Naive thymus-derived CD8-positive, alpha-beta T cell (primary cell): ENCODE measurements at regions not wholly inside any gene's neighbourhood (a gene's known extent, or its start where the extent isn't known, plus 50 kb on each side); places are given as distances from the start of the nearest gene placed in this dataset.

Source experiments
- ATAC-seq, 2 donors: fragments of 150-1000 bp; cut with Tn5 transposase in 1 of 2; sonication (Bioruptor Pico), chemical (Tn5 transposase) in 1 of 2; 1 replicate in 1 of 2; 2 replicates in 1 of 2; pipeline ENCODE4 v1.10.0; 2021; ENCODE audit warnings: mild to moderate bottlenecking in 2 of 2, moderate library complexity in 2 of 2
- POLR2A ChIA-PET: fragments of 350-600 bp; sonication (Branson Sonifier 250); formaldehyde crosslinking; loops from one replicate; lab custom pipeline; 2021; ENCODE audit warnings: antibody characterized with exemption; lab: Charles Lee
- DNase-seq, 10 donors: peaks; one replicate each; pipeline versions ENCODE4 v3.0.0 to v3.0.0-alpha.2; 2020 to 2022
- H3K27ac Mint-ChIP-seq, 10 donors: one replicate each; pipeline ENCODE4 v1.8.0; 2020 to 2022; ENCODE audit warnings: mild to moderate bottlenecking in 10 of 10, mixed read lengths in 10 of 10, moderate library complexity in 4 of 10, inconsistent platforms in 1 of 10
- H3K27me3 Mint-ChIP-seq, 5 donors: one replicate each; pipeline ENCODE4 v1.8.0; 2021 to 2022; ENCODE audit warnings: mixed read lengths in 5 of 5
- H3K36me3 Mint-ChIP-seq, 3 donors: one replicate each; pipeline ENCODE4 v1.8.0; 2020 to 2022; ENCODE audit warnings: mixed read lengths in 3 of 3, mild to moderate bottlenecking in 2 of 3, inconsistent platforms in 1 of 3
- H3K4me1 Mint-ChIP-seq, 4 donors: one replicate each; pipeline ENCODE4 v1.8.0; 2021 to 2022; ENCODE audit warnings: mixed read lengths in 4 of 4
- H3K4me3 Mint-ChIP-seq, 10 donors: one replicate each; pipeline ENCODE4 v1.8.0; 2020 to 2022; ENCODE audit warnings: mild to moderate bottlenecking in 10 of 10, mixed read lengths in 10 of 10, moderate library complexity in 6 of 10, inconsistent platforms in 1 of 10
- H3K9me3 Mint-ChIP-seq, 9 donors: one replicate each; pipeline ENCODE4 v1.8.0; 2020 to 2022; ENCODE audit warnings: mixed read lengths in 9 of 9, mild to moderate bottlenecking in 3 of 9, inconsistent platforms in 1 of 9, moderate library complexity in 1 of 9

DNA sequence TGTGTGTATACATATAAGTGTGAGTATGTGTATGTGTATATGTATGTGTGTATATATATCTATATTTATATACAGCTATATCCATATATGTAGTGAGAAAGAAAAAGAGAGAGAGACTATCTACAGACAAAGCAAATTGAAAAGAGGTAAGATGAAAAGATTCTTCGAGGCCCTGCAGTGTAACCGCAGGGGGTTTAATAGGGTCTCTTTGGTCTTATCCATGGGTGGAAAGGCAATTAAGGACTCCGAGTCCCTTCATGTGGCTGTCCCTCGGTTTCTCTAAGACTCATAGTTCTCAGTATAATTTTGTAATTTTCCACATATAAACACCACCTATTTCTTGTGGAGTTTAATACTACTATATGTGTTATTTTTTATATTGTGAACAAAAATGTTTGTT lies 50.6 kb upstream of the JAZF1 start:
- H3K36me3 Mint-ChIP-seq = peaks cover 0 to 2% (median 0%) of the 10 kb centered on the region in 3 donors
- H3K27me3 Mint-ChIP-seq = peaks cover 0 to 10% (median 3%) of the 10 kb centered on the region in 5 donors
- no peak overlapping the region for H3K27ac Mint-ChIP-seq
- DNase-seq (no peak), ATAC-seq (no peak)
- POLR2A ChIA-PET = no interaction called here
- H3K9me3 Mint-ChIP-seq = no peaks in the 10 kb centered on the region
- no peaks in the 10 kb centered on the region for H3K4me1 Mint-ChIP-seq
- H3K4me3 Mint-ChIP-seq = no peak overlapping the region

DNA sequence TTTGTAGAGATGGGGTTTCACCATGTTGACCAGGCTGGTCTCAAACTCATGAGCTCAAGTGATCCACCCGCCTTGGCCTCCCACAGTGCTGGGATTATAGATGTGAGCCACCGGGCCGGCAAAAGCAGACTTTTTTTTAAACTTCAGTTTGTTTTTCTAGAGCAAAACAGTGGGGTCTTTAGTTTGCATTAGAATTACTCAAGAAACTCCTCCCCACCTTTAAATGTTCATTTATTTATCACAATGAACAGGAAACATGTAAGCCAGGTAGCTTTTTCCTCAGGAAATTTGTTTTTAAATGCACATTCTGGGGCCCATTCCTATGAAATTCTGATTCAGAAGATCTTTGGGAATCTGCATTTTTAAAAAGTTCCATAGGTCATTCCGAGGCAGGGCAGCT lies 56.0 kb upstream of the JAZF1 start:
- H3K4me1 Mint-ChIP-seq = peaks cover 0 to 8% (median 4%) of the 10 kb centered on the region in 4 donors
- POLR2A ChIA-PET = no interaction called here

DNA sequence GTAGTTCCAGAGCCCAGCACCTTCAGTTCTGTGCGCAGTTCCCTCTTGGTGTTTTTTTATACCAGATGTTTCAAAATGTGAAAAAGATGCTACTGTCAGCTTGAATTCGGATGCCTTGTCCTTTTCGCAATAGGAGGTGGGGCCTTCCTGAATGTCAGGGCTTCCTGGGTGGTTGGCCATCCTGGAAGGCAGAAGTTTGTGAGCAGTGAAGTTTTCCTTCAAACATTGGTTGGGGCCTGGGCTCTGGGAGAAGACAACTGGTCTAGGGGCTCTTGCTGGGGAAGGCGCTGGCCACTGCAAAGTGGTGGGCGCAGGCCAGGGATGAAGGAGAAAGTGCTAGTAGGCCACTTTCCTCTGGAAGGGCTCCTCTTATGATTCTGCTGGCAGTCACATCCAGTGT lies 56.8 kb upstream of the JAZF1 start:
- no peaks in the 10 kb centered on the region for H3K9me3 Mint-ChIP-seq
- no peak overlapping the region for H3K4me3 Mint-ChIP-seq
- peaks cover 0 to 8% (median 4%) of the 10 kb centered on the region in 4 donors for H3K4me1 Mint-ChIP-seq
- ATAC-seq = no peak
- POLR2A ChIA-PET = no interaction called here
- no peak overlapping the region for H3K27ac Mint-ChIP-seq
- H3K36me3 Mint-ChIP-seq = no peaks in the 10 kb centered on the region
- no peak for DNase-seq
- peaks cover 0 to 10% (median 3%) of the 10 kb centered on the region in 5 donors for H3K27me3 Mint-ChIP-seq

More for the DNA sequence above, 56.0 kb upstream of the JAZF1 start:
- DNase-seq (no peak), ATAC-seq (no peak)
- Mint-ChIP-seq H3K36me3 (no peaks in the 10 kb centered on the region), H3K27me3 (peaks cover 0 to 10% (median 3%) of the 10 kb centered on the region in 5 donors), H3K9me3 (no peaks in the 10 kb centered on the region), H3K4me3 (no peak overlapping the region), H3K27ac (no peak overlapping the region)

DNA sequence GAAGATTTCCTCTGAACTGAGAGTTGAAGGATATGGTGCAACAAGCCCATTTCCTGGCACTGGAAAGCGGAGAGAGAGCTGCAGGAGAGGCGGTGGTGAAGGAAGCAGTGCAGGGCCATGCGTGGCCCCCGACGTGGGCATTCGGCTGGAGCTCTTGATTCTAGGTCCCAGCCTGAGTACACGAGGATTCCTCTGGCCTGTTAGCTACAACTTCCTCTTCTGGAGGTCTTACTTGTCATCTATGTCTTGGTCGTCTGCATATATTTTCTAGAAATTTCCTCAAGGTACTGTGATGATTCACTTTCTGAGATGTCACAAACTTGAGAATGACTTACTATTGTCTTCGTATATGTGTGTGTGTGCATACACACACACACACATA lies 59.2 kb upstream of the JAZF1 start:
- POLR2A ChIA-PET = no interaction called here
- Mint-ChIP-seq H3K27me3 (peaks cover 0 to 4% (median 2%) of the 10 kb centered on the region in 5 donors), H3K4me3 (no peak overlapping the region), H3K27ac (no peak overlapping the region), H3K4me1 (peaks cover 0 to 8% (median 4%) of the 10 kb centered on the region in 4 donors), H3K9me3 (no peaks in the 10 kb centered on the region), H3K36me3 (no peaks in the 10 kb centered on the region)
- DNase-seq (no peak), ATAC-seq (no peak)

DNA sequence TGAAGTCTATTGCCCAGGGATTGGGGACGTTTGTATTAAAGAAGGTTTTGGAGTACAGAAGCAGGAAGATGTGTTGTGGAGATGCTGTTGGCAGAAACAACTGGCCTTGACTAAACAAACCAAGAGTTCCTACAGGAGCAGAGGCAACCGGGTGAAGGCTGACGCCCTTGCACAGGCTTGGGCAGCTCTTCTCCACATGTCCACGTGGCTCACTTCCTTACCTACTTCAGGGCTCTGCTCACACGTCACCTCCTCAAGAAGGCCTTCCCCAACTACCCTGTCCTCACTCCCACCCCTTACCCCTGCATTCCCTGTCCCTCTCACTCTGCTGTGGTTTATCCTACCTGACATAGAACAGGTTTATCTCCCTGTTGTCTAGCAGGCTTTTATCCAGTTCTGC lies 59.9 kb upstream of the JAZF1 start:
- DNase-seq (no peak), ATAC-seq (no peak)
- POLR2A ChIA-PET = no interaction called here
- no peak overlapping the region for H3K27ac Mint-ChIP-seq
- no peaks in the 10 kb centered on the region for H3K36me3 Mint-ChIP-seq
- peaks cover 0 to 8% (median 4%) of the 10 kb centered on the region in 4 donors for H3K4me1 Mint-ChIP-seq
- no peak overlapping the region for H3K4me3 Mint-ChIP-seq
- peaks cover 0 to 4% (median 0%) of the 10 kb centered on the region in 5 donors for H3K27me3 Mint-ChIP-seq
- H3K9me3 Mint-ChIP-seq = no peaks in the 10 kb centered on the region

DNA sequence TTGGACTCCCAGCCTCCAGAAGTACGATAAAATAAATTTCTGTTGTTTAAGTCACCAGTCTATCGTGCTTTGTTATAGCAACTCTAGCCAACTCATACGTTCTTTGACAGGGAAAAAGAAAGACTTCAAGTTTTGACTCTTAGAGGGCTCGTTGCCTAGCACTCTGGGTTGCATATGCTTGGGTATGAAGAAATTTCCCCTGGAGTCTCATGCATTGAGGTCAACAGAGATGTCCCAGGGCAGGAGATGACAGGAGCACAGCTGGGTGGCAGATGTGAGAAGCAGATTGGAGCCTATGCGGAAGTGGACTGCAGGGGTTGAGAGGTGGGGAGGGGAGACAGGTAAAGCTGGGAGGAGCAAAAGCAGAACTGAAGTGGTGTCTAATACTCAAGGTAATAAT lies 63.3 kb upstream of the JAZF1 start:
- Mint-ChIP-seq H3K36me3 (peaks cover 0 to 3% (median 1%) of the 10 kb centered on the region in 3 donors), H3K4me3 (no peak overlapping the region), H3K27ac (no peak overlapping the region), H3K9me3 (peaks cover 0 to 4% (median 0%) of the 10 kb centered on the region in 9 donors), H3K27me3 (peaks cover 0 to 4% (median 0%) of the 10 kb centered on the region in 5 donors), H3K4me1 (peaks cover 0 to 8% (median 4%) of the 10 kb centered on the region in 4 donors)
- POLR2A ChIA-PET = no interaction called here
- ATAC-seq = no peak
- no peak for DNase-seq

DNA sequence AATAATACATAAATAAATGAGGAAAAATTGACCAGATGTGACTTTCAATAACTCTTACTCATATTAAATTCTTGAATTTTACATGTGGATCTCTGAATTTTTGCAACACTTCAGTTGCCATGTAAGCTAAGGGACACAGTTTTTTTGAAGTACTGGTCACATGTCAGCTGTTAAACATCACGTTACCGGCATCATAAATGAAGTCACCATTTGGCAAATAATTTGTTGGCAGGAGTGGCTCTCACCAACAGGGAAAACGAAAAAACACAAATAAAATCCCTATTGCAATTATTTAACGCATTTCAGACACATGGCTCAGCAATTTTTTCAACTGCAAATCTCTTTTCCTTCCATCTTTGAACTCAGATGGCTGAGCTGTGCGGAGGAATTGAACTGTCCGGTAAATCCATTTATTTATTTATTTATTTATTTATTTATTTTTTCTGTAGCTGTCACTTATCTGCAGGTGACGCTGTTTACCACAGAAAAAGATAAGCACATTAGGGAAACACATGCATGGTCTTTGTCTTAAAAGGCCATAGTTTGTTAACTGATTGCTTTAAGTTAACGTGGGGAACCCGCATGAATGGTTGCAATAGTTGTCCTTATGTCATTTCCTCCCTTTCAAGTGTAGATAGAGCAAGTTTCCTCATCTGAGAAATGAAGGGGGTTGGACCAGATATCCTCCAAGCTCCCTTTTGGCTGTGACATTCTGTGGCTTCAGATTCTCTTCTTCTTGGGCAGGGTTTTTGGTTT lies 64.7 kb upstream of the JAZF1 start:
- H3K4me1 Mint-ChIP-seq = no peaks in the 10 kb centered on the region
- ATAC-seq (no peak), DNase-seq (no peak)
- peaks cover 0 to 9% (median 3%) of the 10 kb centered on the region in 9 donors for H3K9me3 Mint-ChIP-seq
- H3K4me3 Mint-ChIP-seq = no peak overlapping the region
- POLR2A ChIA-PET = no interaction called here
- peaks cover 0 to 2% (median 0%) of the 10 kb centered on the region in 5 donors for H3K27me3 Mint-ChIP-seq
- no peak overlapping the region for H3K27ac Mint-ChIP-seq
- H3K36me3 Mint-ChIP-seq = peaks cover 0 to 7% (median 4%) of the 10 kb centered on the region in 3 donors

DNA sequence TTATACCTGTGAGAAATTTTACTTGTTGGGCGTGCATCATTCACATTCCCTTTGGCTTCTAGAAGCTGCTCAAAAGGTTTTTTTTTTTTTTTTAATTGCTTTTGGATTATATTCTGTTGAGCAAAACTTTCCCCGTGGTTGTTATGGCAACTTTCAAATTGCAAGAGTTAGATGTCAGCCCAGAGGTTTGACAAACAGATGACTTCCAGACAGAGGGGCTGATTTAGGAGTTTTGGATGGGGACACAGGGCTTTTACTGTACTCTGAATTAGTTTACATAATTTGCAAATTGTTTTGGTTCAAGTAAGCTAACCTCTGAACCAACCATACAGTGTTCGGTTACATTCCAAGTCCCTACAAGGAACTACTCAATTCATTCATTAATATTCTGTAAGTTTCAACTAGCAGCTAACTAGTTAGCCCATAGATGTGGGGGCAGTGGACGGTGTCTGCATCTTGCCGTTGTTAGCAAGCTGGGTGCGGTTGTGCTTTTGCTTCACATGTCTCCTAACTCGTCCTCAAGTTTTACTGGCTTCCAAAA lies 66.4 kb upstream of the JAZF1 start:
- ATAC-seq (no peak), DNase-seq (no peak)
- Mint-ChIP-seq H3K4me1 (no peaks in the 10 kb centered on the region), H3K27ac (no peak overlapping the region), H3K4me3 (no peak overlapping the region), H3K36me3 (peaks cover 0 to 7% (median 4%) of the 10 kb centered on the region in 3 donors), H3K9me3 (peaks cover 0 to 9% (median 3%) of the 10 kb centered on the region in 9 donors), H3K27me3 (peaks cover 0 to 4% (median 0%) of the 10 kb centered on the region in 5 donors)
- POLR2A ChIA-PET = no interaction called here

DNA sequence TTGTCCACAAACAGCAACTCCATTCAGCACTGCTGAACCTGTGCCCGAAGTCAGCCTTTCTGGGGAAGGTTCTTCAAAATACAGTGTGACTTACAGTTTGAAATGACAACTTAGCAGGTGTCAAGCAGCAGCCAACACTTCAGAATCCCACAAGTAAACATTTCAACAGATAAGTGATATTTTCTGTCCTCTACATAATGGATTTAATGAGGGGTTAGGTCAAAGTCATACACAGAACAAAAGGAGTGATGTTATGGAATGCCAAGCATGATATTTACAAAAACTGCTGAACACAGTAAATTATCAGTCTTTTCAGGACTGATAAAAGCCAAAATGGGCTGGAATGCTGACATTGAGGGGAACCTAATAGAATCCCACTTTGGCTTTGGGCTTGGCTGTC lies 77.6 kb upstream of the JAZF1 start:
- no peak for ATAC-seq
- POLR2A ChIA-PET = no interaction called here
- peaks cover 0 to 3% (median 0%) of the 10 kb centered on the region in 3 donors for H3K36me3 Mint-ChIP-seq
- H3K4me3 Mint-ChIP-seq = no peak overlapping the region
- H3K9me3 Mint-ChIP-seq = peaks cover 0 to 8% (median 0%) of the 10 kb centered on the region in 9 donors
- DNase-seq = no peak
- peaks cover 0 to 1% (median 0%) of the 10 kb centered on the region in 4 donors for H3K4me1 Mint-ChIP-seq
- peaks cover 7 to 22% (median 14%) of the 10 kb centered on the region in 5 donors for H3K27me3 Mint-ChIP-seq
- H3K27ac Mint-ChIP-seq = no peak overlapping the region

DNA sequence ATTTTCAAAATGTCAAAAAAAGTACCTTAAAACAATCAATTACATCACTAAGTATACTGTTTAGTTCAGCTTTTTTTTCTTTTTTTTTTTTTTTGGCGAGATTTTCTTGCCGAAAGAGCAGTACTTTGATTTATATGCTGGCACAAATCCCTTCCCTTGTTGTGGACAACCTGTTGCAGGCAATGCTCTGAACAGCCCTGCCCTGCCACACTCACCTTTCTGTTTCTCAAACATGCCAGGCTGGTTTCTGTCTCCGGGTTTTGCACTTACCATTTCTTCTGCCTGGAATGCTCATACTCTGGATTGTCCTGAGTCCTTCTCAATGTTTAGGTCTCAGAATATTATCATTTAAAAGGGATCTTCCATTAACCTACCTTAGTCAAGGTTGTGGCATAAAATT lies 80.4 kb upstream of the JAZF1 start:
- peaks cover 0 to 5% (median 0%) of the 10 kb centered on the region in 9 donors for H3K9me3 Mint-ChIP-seq
- peaks cover 8 to 22% (median 14%) of the 10 kb centered on the region in 5 donors for H3K27me3 Mint-ChIP-seq
- H3K27ac Mint-ChIP-seq = no peak overlapping the region
- POLR2A ChIA-PET = interaction anchor here (0.6 kb wide), 1 partner anchor 58 kb away, joined by 3 read pairs; no protein-coding TSS in a partner anchor
- no peak for DNase-seq
- H3K4me3 Mint-ChIP-seq = no peak overlapping the region
- ATAC-seq = no peak
- H3K36me3 Mint-ChIP-seq = peaks cover 0 to 2% (median 0%) of the 10 kb centered on the region in 3 donors
- H3K4me1 Mint-ChIP-seq = peaks cover 0 to 4% (median 0%) of the 10 kb centered on the region in 4 donors

DNA sequence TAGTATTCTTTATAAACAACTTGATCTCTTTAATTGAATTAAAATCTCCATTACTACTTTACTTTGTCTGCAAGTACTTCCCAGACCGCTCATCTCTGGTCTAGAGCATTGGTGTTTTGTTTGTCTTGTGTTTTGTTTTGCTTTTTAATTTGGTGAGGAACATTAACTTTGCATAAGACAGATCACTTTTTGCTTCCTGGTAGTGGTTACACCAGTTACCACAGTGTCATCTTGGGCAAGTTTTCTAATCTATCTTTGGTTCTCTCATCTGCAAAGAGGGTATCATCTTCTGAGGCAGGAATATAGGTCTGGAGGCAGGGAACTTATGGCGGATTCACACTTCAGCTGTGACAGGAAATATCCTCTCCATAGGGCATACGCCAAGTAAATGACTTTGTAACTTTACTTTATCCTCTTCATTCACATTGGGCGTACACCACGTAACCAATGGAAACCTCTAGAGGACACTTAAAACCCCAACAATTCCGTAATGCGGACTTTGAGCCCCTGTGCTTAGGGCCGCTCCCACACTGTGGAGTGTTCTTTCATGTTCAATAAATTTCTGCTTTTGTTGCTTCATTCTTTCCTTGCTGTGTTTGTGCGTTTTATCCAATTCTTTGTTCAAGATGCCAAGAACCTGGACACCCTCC lies 83.2 kb upstream of the JAZF1 start:
- no peak for ATAC-seq
- H3K4me1 Mint-ChIP-seq = peaks cover 0 to 3% (median 0%) of the 10 kb centered on the region in 4 donors
- H3K27me3 Mint-ChIP-seq = peaks cover 6 to 20% (median 14%) of the 10 kb centered on the region in 5 donors
- no peak overlapping the region for H3K27ac Mint-ChIP-seq
- H3K36me3 Mint-ChIP-seq = no peaks in the 10 kb centered on the region
- POLR2A ChIA-PET = no interaction called here
- H3K9me3 Mint-ChIP-seq = no peaks in the 10 kb centered on the region
- H3K4me3 Mint-ChIP-seq = no peak overlapping the region
- DNase-seq = no peak

DNA sequence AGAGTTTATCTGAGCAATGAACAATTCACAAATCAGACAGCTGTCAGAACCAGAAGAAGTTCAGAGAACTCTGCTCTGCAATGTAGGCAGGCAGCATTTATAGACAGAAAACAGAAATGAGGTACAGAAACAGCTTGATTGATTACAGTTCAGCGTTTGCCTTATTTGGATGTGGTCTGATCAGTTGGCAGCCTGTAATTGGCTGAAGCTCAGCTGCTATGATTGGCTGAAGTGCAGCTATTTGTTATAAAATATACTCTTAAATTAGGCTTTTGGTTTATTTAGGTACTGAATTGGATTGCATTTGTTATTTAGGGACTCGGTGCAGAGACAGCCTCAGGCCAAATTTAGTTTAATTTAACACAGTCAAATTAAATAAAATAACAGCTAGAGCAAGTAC lies 85.8 kb upstream of the JAZF1 start:
- DNase-seq (no peak), ATAC-seq (no peak)
- H3K27ac Mint-ChIP-seq = no peak overlapping the region
- H3K36me3 Mint-ChIP-seq = no peaks in the 10 kb centered on the region
- H3K4me1 Mint-ChIP-seq = peaks cover 0 to 17% (median 0%) of the 10 kb centered on the region in 4 donors
- H3K27me3 Mint-ChIP-seq = peaks cover 8 to 34% (median 20%) of the 10 kb centered on the region in 5 donors
- H3K9me3 Mint-ChIP-seq = peaks cover 0 to 4% (median 0%) of the 10 kb centered on the region in 9 donors
- POLR2A ChIA-PET = no interaction called here
- no peak overlapping the region for H3K4me3 Mint-ChIP-seq

DNA sequence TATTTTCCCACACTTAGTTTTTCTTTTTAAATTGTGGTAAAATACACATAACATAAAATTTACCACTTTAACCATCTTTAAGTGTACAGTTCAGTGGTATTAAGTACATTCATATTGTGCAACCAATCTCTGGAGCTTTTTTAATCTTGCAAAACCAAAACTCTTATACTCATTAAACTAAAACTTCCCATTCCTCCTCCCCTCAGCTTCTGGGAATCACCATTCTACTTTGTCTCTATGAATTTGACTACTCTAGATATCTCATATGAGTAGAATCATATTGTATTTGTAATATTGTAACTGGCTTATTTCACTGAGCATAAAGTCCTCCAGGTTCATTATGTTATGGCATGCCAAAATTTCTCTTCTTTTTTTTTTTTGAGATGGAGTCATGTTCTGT lies 86.4 kb upstream of the JAZF1 start:
- Mint-ChIP-seq H3K9me3 (peaks cover 0 to 4% (median 0%) of the 10 kb centered on the region in 9 donors), H3K36me3 (no peaks in the 10 kb centered on the region), H3K27ac (no peak overlapping the region), H3K4me3 (no peak overlapping the region), H3K4me1 (peaks cover 0 to 17% (median 0%) of the 10 kb centered on the region in 4 donors), H3K27me3 (peaks cover 8 to 31% (median 20%) of the 10 kb centered on the region in 5 donors)
- ATAC-seq = no peak
- DNase-seq = no peak
- POLR2A ChIA-PET = no interaction called here
